ENCODE measurements at regions not wholly inside any gene's neighbourhood (a gene's known extent, or its start where the extent isn't known, plus 50 kb on each side); places are given as distances from the start of the nearest gene placed in this dataset.

DNA sequence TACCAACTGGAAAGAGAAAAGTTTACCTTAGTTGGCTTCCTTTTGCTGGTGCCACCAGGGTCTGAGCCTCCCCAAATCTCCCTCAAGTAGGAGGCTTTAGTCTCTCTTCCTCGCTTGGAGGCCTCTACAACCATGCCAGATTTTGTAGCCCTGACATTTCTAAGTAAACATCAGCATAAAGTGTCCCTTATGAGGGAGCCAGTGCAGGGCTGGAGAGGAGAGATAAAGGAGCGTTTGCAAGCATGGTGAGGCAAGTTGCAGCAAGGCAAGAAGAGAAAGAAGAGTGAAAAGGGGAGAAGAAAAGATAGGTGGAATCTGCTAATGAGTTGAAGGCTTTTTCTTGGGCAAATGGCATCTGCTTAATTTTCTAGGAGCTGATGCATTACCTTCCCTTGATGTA, 82.7 kb upstream of the FNDC3B start:
- no peaks in the 10 kb centered on the region for H3K36me3 ChIP-seq (ENCODE audit: control insufficient read depth in 4 of 4, insufficient read depth in 3 of 4, low read depth in 1 of 4, low read length in 3 of 4)
- H3K27ac ChIP-seq (ENCODE audit: low read depth in 1 of 2, low read length in 2 of 2), result no peak overlapping the region
- TF ChIP-seq JUND (IDR thresholded peaks at IDR 0.05) (no peak), TAF1 (conservative IDR thresholded peaks at IDR 0.05) (no peak)
- no peak overlapping the region for H3K9ac ChIP-seq (ENCODE audit: low read depth in 1 of 2, low read length in 2 of 2)
- no peaks in the 10 kb centered on the region for H3K27me3 ChIP-seq (ENCODE audit: control insufficient read depth in 4 of 4, insufficient read depth in 4 of 4, low read length in 3 of 4)
- H3K9me3 ChIP-seq (ENCODE audit: control insufficient read depth in 4 of 4, low read length in 3 of 4), result no peaks in the 10 kb centered on the region
- DNase-seq (ENCODE audit: low spot score), result no peak
- H3K4me1 ChIP-seq (ENCODE audit: control insufficient read depth in 4 of 4, insufficient read depth in 4 of 4, low read length in 3 of 4), result peaks cover 0 to 11% (median 3%) of the 10 kb centered on the region in 4 donors
- no peak overlapping the region for H3K4me3 ChIP-seq (ENCODE audit: low read depth in 1 of 3, low read length in 3 of 3)
- WGBS, result 92% methylated on average over 2 of the region's 2 CpGs

DNA sequence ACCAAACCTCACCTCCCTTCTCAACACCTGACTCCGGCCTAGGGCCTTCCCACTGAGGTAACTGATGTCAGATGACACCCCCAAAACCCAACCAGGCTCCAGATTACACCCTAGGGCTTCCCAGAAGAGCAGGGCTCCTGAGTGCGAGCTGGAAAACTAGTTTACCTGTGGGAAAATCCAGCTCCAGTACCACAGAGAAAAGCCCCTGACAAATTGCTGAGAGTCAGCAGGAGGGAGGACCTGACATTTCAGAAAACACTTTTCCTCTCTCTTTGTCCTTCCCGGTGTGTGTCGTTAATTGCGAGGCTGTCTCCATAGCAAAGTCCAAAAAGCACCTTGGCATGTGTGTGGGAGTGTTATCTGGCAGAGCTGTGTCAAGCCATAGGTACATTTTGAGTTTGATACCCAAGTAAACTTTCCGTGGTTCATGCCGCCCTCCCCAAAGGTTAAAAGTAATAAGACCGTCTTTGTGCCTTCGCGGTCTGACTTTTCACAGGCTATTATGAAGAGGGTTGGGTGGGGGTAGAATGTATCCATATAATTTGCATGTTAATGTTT, 79.8 kb upstream of the FNDC3B start:
- H3K27ac ChIP-seq (ENCODE audit: low read depth in 1 of 2, low read length in 2 of 2), result peak overlapping the region; percentile 57 to 77
- TF ChIP-seq REST (IDR thresholded peaks at IDR 0.05) (peak; percentile 82), SP1 (IDR thresholded peaks at IDR 0.05) (peak; percentile 88), HNF4A (conservative IDR thresholded peaks at IDR 0.05) (peak; percentile 88 to 94), HNF4G (IDR thresholded peaks at IDR 0.05) (peak; percentile 36), GABPA (IDR thresholded peaks at IDR 0.05 in 1 of 2, conservative IDR thresholded peaks at IDR 0.05 in 1 of 2) (no peak), RXRA (IDR thresholded peaks at IDR 0.05) (peak; percentile 72 to 90), ZBTB33 (IDR thresholded peaks at IDR 0.05) (peak; percentile 52), TAF1 (conservative IDR thresholded peaks at IDR 0.05) (no peak), NR2F2 (IDR thresholded peaks at IDR 0.05) (no peak), JUND (IDR thresholded peaks at IDR 0.05) (peak in 1 of 2 donors; percentile 49), YY1 (IDR thresholded peaks at IDR 0.05) (peak; percentile 78), RAD21 (IDR thresholded peaks at IDR 0.05) (peak; percentile 61 to 62), FOXA2 (IDR thresholded peaks at IDR 0.05) (peak; percentile 20), EGR1 (IDR thresholded peaks at IDR 0.05; ENCODE audit: low read depth in 2 of 2) (peak; percentile 67 to 94), FOXA1 (IDR thresholded peaks at IDR 0.05) (no peak)
- TF ChIP-seq, protein P1, sequence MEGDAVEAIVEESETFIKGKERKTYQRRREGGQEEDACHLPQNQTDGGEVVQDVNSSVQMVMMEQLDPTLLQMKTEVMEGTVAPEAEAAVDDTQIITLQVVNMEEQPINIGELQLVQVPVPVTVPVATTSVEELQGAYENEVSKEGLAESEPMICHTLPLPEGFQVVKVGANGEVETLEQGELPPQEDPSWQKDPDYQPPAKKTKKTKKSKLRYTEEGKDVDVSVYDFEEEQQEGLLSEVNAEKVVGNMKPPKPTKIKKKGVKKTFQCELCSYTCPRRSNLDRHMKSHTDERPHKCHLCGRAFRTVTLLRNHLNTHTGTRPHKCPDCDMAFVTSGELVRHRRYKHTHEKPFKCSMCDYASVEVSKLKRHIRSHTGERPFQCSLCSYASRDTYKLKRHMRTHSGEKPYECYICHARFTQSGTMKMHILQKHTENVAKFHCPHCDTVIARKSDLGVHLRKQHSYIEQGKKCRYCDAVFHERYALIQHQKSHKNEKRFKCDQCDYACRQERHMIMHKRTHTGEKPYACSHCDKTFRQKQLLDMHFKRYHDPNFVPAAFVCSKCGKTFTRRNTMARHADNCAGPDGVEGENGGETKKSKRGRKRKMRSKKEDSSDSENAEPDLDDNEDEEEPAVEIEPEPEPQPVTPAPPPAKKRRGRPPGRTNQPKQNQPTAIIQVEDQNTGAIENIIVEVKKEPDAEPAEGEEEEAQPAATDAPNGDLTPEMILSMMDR (IDR thresholded peaks at IDR 0.05; ENCODE audit: low read depth, low read length, missing input control), result no peak
- TF ChIP-seq, protein P2, sequence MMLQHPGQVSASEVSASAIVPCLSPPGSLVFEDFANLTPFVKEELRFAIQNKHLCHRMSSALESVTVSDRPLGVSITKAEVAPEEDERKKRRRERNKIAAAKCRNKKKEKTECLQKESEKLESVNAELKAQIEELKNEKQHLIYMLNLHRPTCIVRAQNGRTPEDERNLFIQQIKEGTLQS (IDR thresholded peaks at IDR 0.05), result no peak
- TF ChIP-seq, protein P3, sequence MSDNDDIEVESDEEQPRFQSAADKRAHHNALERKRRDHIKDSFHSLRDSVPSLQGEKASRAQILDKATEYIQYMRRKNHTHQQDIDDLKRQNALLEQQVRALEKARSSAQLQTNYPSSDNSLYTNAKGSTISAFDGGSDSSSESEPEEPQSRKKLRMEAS (IDR thresholded peaks at IDR 0.05), result peak; percentile 87
- DNase-seq (ENCODE audit: low spot score), result no peak
- H3K27me3 ChIP-seq (ENCODE audit: control insufficient read depth in 4 of 4, insufficient read depth in 4 of 4, low read length in 3 of 4), result no peaks in the 10 kb centered on the region
- 38% methylated on average over 10 of the region's 10 CpGs for WGBS
- H3K9me3 ChIP-seq (ENCODE audit: control insufficient read depth in 4 of 4, low read length in 3 of 4), result no peaks in the 10 kb centered on the region
- H3K9ac ChIP-seq (ENCODE audit: low read depth in 1 of 2, low read length in 2 of 2), result peak overlapping the region in 1 of 2 donors; percentile 70
- peaks cover 0 to 11% (median 3%) of the 10 kb centered on the region in 4 donors for H3K4me1 ChIP-seq (ENCODE audit: control insufficient read depth in 4 of 4, insufficient read depth in 4 of 4, low read length in 3 of 4)
- H3K36me3 ChIP-seq (ENCODE audit: control insufficient read depth in 4 of 4, insufficient read depth in 3 of 4, low read depth in 1 of 4, low read length in 3 of 4), result no peaks in the 10 kb centered on the region
- H3K4me3 ChIP-seq (ENCODE audit: low read depth in 1 of 3, low read length in 3 of 3), result no peak overlapping the region
